Neural crest cell (in vitro differentiated cells): ENCODE measurements at regions not wholly inside any gene's neighbourhood (a gene's known extent, or its start where the extent isn't known, plus 50 kb on each side); places are given as distances from the start of the nearest gene placed in this dataset.

Experiments
- DNase-seq: peaks from one replicate; pipeline ENCODE4 v3.0.0; 2021; ENCODE audit warnings: low read depth, mixed read lengths, low spot score
- H3K27ac Mint-ChIP-seq: one replicate; pipeline ENCODE4 v1.8.0; 2021; ENCODE audit warnings: mild to moderate bottlenecking, mixed read lengths; ENCODE audit not compliant: unreplicated experiment
- H3K27me3 Mint-ChIP-seq: 2 replicates; pipeline ENCODE4 v1.8.0; 2021; ENCODE audit warnings: low read depth, mild to moderate bottlenecking, mixed read lengths
- H3K36me3 Mint-ChIP-seq: 2 replicates; pipeline ENCODE4 v1.8.0; 2021; ENCODE audit warnings: low read depth, mild to moderate bottlenecking, mixed read lengths
- H3K4me1 Mint-ChIP-seq: 2 replicates; pipeline ENCODE4 v1.8.0; 2021; ENCODE audit warnings: mixed read lengths
- H3K4me3 Mint-ChIP-seq: one replicate; pipeline ENCODE4 v1.8.0; 2021; ENCODE audit warnings: mild to moderate bottlenecking, mixed read lengths
- H3K9me3 Mint-ChIP-seq: 2 replicates; pipeline ENCODE4 v1.8.0; 2021; ENCODE audit warnings: mixed read lengths
- CTCF ChIP-seq: fragments of 200-600 bp; sonication (generic); conservative IDR thresholded peaks from 2 replicates; pipeline ENCODE4 v1.5.0; 2021; ENCODE audit warnings: antibody characterized with exemption, mild to moderate bottlenecking

GRCh38 chr12:84644908-84645307 lies 267.7 kb downstream of the SLC6A15 start:
- DNase-seq: no peak
- Mint-ChIP-seq H3K36me3 (no peaks in the 10 kb centered on the region), H3K27me3 (no peaks in the 10 kb centered on the region), H3K4me1 (no peaks in the 10 kb centered on the region), H3K4me3 (no peak overlapping the region), H3K9me3 (peaks cover 2% of the 10 kb centered on the region), H3K27ac (no peak overlapping the region)
- no peak for TF ChIP-seq CTCF

- no peak for DNase-seq
- Mint-ChIP-seq H3K36me3 (no peaks in the 10 kb centered on the region), H3K9me3 (peaks cover 2% of the 10 kb centered on the region), H3K27ac (no peak overlapping the region), H3K4me1 (no peaks in the 10 kb centered on the region), H3K4me3 (no peak overlapping the region), H3K27me3 (no peaks in the 10 kb centered on the region)
- no peak for TF ChIP-seq CTCF
Observed at GRCh38 chr12:84643993-84644392, 268.6 kb downstream of the SLC6A15 start.

- no peaks in the 10 kb centered on the region for H3K27me3 Mint-ChIP-seq
- no peaks in the 10 kb centered on the region for H3K4me1 Mint-ChIP-seq
- TF ChIP-seq CTCF: no peak
- H3K9me3 Mint-ChIP-seq: peaks cover 2% of the 10 kb centered on the region
- no peak overlapping the region for H3K4me3 Mint-ChIP-seq
- no peak overlapping the region for H3K27ac Mint-ChIP-seq
- DNase-seq: no peak
- H3K36me3 Mint-ChIP-seq: no peaks in the 10 kb centered on the region
Observed at GRCh38 chr12:84641940-84642545, 270.6 kb downstream of the SLC6A15 start.

- Mint-ChIP-seq H3K27ac (no peak overlapping the region), H3K4me1 (no peaks in the 10 kb centered on the region), H3K27me3 (no peaks in the 10 kb centered on the region), H3K36me3 (no peaks in the 10 kb centered on the region), H3K4me3 (no peak overlapping the region), H3K9me3 (no peaks in the 10 kb centered on the region)
- no peak for TF ChIP-seq CTCF
- DNase-seq: no peak
Observed at GRCh38 chr12:84638811-84639368, 273.7 kb downstream of the SLC6A15 start.

- Mint-ChIP-seq H3K4me1 (no peaks in the 10 kb centered on the region), H3K36me3 (no peaks in the 10 kb centered on the region), H3K4me3 (no peak overlapping the region), H3K27me3 (no peaks in the 10 kb centered on the region), H3K27ac (no peak overlapping the region), H3K9me3 (no peaks in the 10 kb centered on the region)
- TF ChIP-seq CTCF: no peak
- DNase-seq: no peak
Observed at GRCh38 chr12:84637926-84638325, 274.7 kb downstream of the SLC6A15 start.
